ENCODE measurements at regions not wholly inside any gene's neighbourhood (a gene's known extent, or its start where the extent isn't known, plus 50 kb on each side); places are given as distances from the start of the nearest gene placed in this dataset.

- H3K4me3 ChIP-seq (ENCODE audit: low read length): no peak overlapping the region
- no peaks in the 10 kb centered on the region for H3K36me3 ChIP-seq (ENCODE audit: control insufficient read depth, insufficient read depth, low read length)
- no peaks in the 10 kb centered on the region for H3K27me3 ChIP-seq (ENCODE audit: control insufficient read depth, insufficient read depth, low read length)
- H3K4me1 ChIP-seq (ENCODE audit: control insufficient read depth, insufficient read depth, low read length): no peaks in the 10 kb centered on the region
- H3K9ac ChIP-seq (ENCODE audit: low read length): no peak overlapping the region
- H3K9me3 ChIP-seq (ENCODE audit: control insufficient read depth, low read length): no peaks in the 10 kb centered on the region
Observed at GRCh38 chr2:3944841-3945240, 241.5 kb downstream of the DCDC2C start.

DNA sequence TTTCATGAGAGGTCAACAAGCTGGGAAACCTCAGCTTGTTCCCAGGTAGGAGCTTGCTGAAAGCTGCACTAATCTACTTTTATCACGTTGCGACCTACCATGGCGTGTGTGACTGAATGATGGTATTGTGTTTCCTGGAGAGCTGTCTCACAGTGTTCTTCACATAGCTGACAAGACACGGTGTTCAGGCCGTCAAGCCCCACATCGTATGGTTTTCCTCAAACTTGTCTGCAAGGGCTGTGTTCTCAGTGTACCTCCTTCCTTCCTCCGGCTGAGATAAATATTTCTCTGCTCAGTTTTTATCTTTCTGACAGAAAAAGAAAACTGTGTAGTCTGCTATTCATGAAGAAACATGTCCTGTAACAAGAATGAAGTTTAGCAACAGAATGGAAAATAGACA lies 244.8 kb downstream of the DCDC2C start:
- Histone ChIP-seq H3K4me3 (ENCODE audit: low read length) (no peak overlapping the region), H3K36me3 (ENCODE audit: control insufficient read depth, insufficient read depth, low read length) (no peaks in the 10 kb centered on the region), H3K9me3 (ENCODE audit: control insufficient read depth, low read length) (no peaks in the 10 kb centered on the region)

DNA sequence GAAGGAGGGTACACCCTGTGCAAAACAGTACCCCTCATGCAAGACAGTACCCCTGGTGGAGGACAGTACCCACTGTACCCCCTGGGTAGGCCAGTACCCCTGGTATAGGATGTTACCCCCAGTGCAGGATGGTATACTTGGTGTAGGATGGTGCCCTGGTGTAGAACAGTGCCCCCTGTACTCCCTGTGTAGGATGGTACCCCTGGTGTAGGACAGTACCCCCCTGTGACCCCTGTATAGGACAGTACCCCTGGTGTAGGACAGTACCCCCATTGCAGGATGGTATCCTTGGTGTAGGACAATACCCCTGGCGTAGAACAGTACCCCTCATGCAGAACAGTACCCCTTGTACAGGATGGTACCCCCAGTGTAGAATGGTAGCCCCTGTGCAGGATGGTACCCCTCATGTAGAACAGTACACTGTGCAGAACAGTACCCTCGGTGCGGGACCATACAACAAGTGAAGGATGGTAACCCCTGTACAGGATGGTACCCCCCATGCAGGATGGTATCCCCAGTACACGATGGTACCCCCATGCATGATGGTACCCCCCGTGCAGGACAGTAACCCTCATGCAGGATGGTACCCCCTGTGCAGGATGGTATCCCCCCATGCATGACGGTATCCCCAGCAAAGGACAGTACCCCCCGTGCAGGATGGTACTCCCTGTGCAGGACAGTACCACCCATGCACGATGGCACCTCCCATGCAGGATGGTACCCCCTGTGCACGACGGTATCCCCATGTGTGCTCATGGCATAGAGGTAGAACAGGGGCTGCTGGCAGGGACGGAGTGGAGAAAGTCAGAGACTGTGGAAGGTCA lies 248.0 kb downstream of the DCDC2C start:
- H3K4me3 ChIP-seq (ENCODE audit: low read length): no peak overlapping the region
- no peak overlapping the region for H3K9ac ChIP-seq (ENCODE audit: low read length)
- no peaks in the 10 kb centered on the region for H3K9me3 ChIP-seq (ENCODE audit: control insufficient read depth, low read length)
- H3K27me3 ChIP-seq (ENCODE audit: control insufficient read depth, insufficient read depth, low read length): no peaks in the 10 kb centered on the region
- H3K4me1 ChIP-seq (ENCODE audit: control insufficient read depth, insufficient read depth, low read length): no peaks in the 10 kb centered on the region
- no peaks in the 10 kb centered on the region for H3K36me3 ChIP-seq (ENCODE audit: control insufficient read depth, insufficient read depth, low read length)

More for the DNA sequence above, 244.8 kb downstream of the DCDC2C start:
- H3K27me3 ChIP-seq (ENCODE audit: control insufficient read depth, insufficient read depth, low read length): no peaks in the 10 kb centered on the region
- no peaks in the 10 kb centered on the region for H3K4me1 ChIP-seq (ENCODE audit: control insufficient read depth, insufficient read depth, low read length)
- no peak overlapping the region for H3K9ac ChIP-seq (ENCODE audit: low read length)

DNA sequence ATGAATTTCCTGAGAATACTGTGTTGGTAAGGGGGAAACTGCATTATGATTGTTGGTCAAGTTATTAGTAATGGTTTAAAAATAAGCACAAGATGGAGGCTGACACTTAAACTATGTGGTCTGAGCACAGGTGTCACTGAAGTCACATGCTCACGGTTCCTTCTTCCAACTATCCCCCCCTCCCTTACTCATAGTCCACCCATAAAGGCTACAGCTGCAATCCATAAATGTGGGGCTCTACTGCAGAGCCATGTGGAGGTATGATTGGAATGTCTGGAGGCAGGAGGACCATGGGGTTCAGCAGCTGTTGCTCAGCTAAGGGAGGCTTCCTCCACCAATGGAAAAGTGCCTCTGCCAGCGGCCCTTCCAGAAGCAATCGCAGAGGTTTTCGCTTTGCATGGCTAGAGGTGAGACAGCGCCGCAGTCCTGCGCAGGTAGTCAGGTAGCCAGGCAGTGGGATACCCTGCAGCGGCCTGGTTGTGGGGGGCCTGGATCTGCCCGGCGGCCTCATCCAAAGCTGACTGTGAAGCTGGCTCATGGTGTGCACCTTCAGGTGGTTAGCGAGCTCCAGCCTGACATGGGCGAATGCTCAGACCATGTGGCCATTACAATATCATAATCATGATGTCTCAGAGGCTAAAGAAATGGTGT lies 249.6 kb downstream of the DCDC2C start:
- Histone ChIP-seq H3K4me1 (ENCODE audit: control insufficient read depth, insufficient read depth, low read length) (no peaks in the 10 kb centered on the region), H3K36me3 (ENCODE audit: control insufficient read depth, insufficient read depth, low read length) (no peaks in the 10 kb centered on the region), H3K9ac (ENCODE audit: low read length) (no peak overlapping the region), H3K4me3 (ENCODE audit: low read length) (no peak overlapping the region), H3K27me3 (ENCODE audit: control insufficient read depth, insufficient read depth, low read length) (no peaks in the 10 kb centered on the region), H3K9me3 (ENCODE audit: control insufficient read depth, low read length) (no peaks in the 10 kb centered on the region)

- no peak overlapping the region for H3K9ac ChIP-seq (ENCODE audit: low read length)
- H3K4me3 ChIP-seq (ENCODE audit: low read length): no peak overlapping the region
- no peaks in the 10 kb centered on the region for H3K27me3 ChIP-seq (ENCODE audit: control insufficient read depth, insufficient read depth, low read length)
- H3K4me1 ChIP-seq (ENCODE audit: control insufficient read depth, insufficient read depth, low read length): no peaks in the 10 kb centered on the region
- no peaks in the 10 kb centered on the region for H3K36me3 ChIP-seq (ENCODE audit: control insufficient read depth, insufficient read depth, low read length)
- H3K9me3 ChIP-seq (ENCODE audit: control insufficient read depth, low read length): no peaks in the 10 kb centered on the region
Observed at GRCh38 chr2:3954261-3954660, 250.9 kb downstream of the DCDC2C start.

- no peaks in the 10 kb centered on the region for H3K36me3 ChIP-seq (ENCODE audit: control insufficient read depth, insufficient read depth, low read length)
- no peak overlapping the region for H3K9ac ChIP-seq (ENCODE audit: low read length)
- no peak overlapping the region for H3K4me3 ChIP-seq (ENCODE audit: low read length)
Observed at GRCh38 chr2:3956406-3956805, 253.0 kb downstream of the DCDC2C start.

GRCh38 chr2:3956892-3957291 lies 253.5 kb downstream of the DCDC2C start:
- no peak overlapping the region for H3K4me3 ChIP-seq (ENCODE audit: low read length)
- no peaks in the 10 kb centered on the region for H3K4me1 ChIP-seq (ENCODE audit: control insufficient read depth, insufficient read depth, low read length)
- no peaks in the 10 kb centered on the region for H3K36me3 ChIP-seq (ENCODE audit: control insufficient read depth, insufficient read depth, low read length)
- no peaks in the 10 kb centered on the region for H3K27me3 ChIP-seq (ENCODE audit: control insufficient read depth, insufficient read depth, low read length)
- no peak overlapping the region for H3K9ac ChIP-seq (ENCODE audit: low read length)
- no peaks in the 10 kb centered on the region for H3K9me3 ChIP-seq (ENCODE audit: control insufficient read depth, low read length)

More at GRCh38 chr2:3956406-3956805, 253.0 kb downstream of the DCDC2C start:
- Histone ChIP-seq H3K9me3 (ENCODE audit: control insufficient read depth, low read length) (no peaks in the 10 kb centered on the region), H3K4me1 (ENCODE audit: control insufficient read depth, insufficient read depth, low read length) (no peaks in the 10 kb centered on the region), H3K27me3 (ENCODE audit: control insufficient read depth, insufficient read depth, low read length) (no peaks in the 10 kb centered on the region)

GRCh38 chr2:3958465-3958864 lies 255.1 kb downstream of the DCDC2C start:
- Histone ChIP-seq H3K4me3 (ENCODE audit: low read length) (no peak overlapping the region), H3K27me3 (ENCODE audit: control insufficient read depth, insufficient read depth, low read length) (no peaks in the 10 kb centered on the region), H3K9me3 (ENCODE audit: control insufficient read depth, low read length) (no peaks in the 10 kb centered on the region), H3K4me1 (ENCODE audit: control insufficient read depth, insufficient read depth, low read length) (no peaks in the 10 kb centered on the region), H3K36me3 (ENCODE audit: control insufficient read depth, insufficient read depth, low read length) (no peaks in the 10 kb centered on the region), H3K9ac (ENCODE audit: low read length) (no peak overlapping the region)

DNA sequence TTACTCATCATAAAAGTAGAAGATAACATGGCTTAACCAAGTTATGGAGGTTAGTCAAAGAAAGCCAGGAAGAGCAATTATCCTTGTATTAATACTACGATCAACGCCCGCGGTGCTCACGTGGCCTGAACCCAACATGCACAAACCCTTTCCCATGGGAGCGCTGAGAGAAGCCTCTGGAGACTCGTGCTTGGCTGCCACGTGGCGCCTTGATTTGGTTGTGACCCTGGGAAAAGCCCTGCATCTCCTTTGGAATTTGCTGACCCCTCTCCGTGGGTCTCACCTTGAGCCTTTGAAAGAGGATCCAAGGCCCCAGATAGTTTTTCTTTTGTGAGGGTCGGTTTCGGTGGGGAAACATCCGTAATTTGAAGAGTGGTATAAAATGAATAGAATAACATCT lies 255.6 kb downstream of the DCDC2C start:
- Histone ChIP-seq H3K9me3 (ENCODE audit: control insufficient read depth, low read length) (no peaks in the 10 kb centered on the region), H3K4me1 (ENCODE audit: control insufficient read depth, insufficient read depth, low read length) (no peaks in the 10 kb centered on the region), H3K27me3 (ENCODE audit: control insufficient read depth, insufficient read depth, low read length) (no peaks in the 10 kb centered on the region), H3K36me3 (ENCODE audit: control insufficient read depth, insufficient read depth, low read length) (no peaks in the 10 kb centered on the region), H3K9ac (ENCODE audit: low read length) (no peak overlapping the region), H3K4me3 (ENCODE audit: low read length) (no peak overlapping the region)

DNA sequence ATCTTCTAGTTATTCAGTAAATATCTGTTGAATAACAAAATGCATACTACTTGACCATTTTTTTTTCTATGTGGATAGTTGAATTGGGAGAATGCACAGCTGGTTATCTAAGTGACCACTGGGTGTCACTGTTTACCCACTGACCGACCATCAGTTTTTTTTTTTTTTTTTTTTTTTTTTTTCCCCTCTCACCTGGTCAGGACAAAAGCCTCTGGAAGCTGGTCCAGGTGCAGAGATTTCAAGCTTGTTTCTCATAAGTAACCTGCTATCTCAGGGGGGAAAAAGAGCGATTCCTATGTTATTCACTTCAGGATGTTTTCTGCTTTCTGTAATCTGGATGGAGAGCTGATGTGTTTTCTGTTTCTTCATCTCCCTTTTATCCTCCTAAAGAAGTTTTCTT lies 256.0 kb downstream of the DCDC2C start:
- Histone ChIP-seq H3K4me3 (ENCODE audit: low read length) (no peak overlapping the region), H3K4me1 (ENCODE audit: control insufficient read depth, insufficient read depth, low read length) (no peaks in the 10 kb centered on the region), H3K36me3 (ENCODE audit: control insufficient read depth, insufficient read depth, low read length) (no peaks in the 10 kb centered on the region), H3K9ac (ENCODE audit: low read length) (no peak overlapping the region), H3K27me3 (ENCODE audit: control insufficient read depth, insufficient read depth, low read length) (no peaks in the 10 kb centered on the region), H3K9me3 (ENCODE audit: control insufficient read depth, low read length) (no peaks in the 10 kb centered on the region)

- Histone ChIP-seq H3K27me3 (ENCODE audit: control insufficient read depth, insufficient read depth, low read length) (no peaks in the 10 kb centered on the region), H3K4me3 (ENCODE audit: low read length) (no peak overlapping the region), H3K9me3 (ENCODE audit: control insufficient read depth, low read length) (no peaks in the 10 kb centered on the region), H3K4me1 (ENCODE audit: control insufficient read depth, insufficient read depth, low read length) (no peaks in the 10 kb centered on the region), H3K36me3 (ENCODE audit: control insufficient read depth, insufficient read depth, low read length) (no peaks in the 10 kb centered on the region), H3K9ac (ENCODE audit: low read length) (no peak overlapping the region)
Observed at GRCh38 chr2:3960106-3960505, 256.7 kb downstream of the DCDC2C start.

GRCh38 chr2:3962719-3963118 lies 259.3 kb downstream of the DCDC2C start:
- no peaks in the 10 kb centered on the region for H3K9me3 ChIP-seq (ENCODE audit: control insufficient read depth, low read length)
- H3K27me3 ChIP-seq (ENCODE audit: control insufficient read depth, insufficient read depth, low read length): no peaks in the 10 kb centered on the region

More at GRCh38 chr2:3962719-3963118, 259.3 kb downstream of the DCDC2C start:
- H3K36me3 ChIP-seq (ENCODE audit: control insufficient read depth, insufficient read depth, low read length): no peaks in the 10 kb centered on the region
- no peaks in the 10 kb centered on the region for H3K4me1 ChIP-seq (ENCODE audit: control insufficient read depth, insufficient read depth, low read length)
- no peak overlapping the region for H3K9ac ChIP-seq (ENCODE audit: low read length)
- H3K4me3 ChIP-seq (ENCODE audit: low read length): no peak overlapping the region

All from mucosa of stomach (tissue), 1 donor.